ENCODE measurements at regions not wholly inside any gene's neighbourhood (a gene's known extent, or its start where the extent isn't known, plus 50 kb on each side); places are given as distances from the start of the nearest gene placed in this dataset.

- TF ChIP-seq, protein P1, sequence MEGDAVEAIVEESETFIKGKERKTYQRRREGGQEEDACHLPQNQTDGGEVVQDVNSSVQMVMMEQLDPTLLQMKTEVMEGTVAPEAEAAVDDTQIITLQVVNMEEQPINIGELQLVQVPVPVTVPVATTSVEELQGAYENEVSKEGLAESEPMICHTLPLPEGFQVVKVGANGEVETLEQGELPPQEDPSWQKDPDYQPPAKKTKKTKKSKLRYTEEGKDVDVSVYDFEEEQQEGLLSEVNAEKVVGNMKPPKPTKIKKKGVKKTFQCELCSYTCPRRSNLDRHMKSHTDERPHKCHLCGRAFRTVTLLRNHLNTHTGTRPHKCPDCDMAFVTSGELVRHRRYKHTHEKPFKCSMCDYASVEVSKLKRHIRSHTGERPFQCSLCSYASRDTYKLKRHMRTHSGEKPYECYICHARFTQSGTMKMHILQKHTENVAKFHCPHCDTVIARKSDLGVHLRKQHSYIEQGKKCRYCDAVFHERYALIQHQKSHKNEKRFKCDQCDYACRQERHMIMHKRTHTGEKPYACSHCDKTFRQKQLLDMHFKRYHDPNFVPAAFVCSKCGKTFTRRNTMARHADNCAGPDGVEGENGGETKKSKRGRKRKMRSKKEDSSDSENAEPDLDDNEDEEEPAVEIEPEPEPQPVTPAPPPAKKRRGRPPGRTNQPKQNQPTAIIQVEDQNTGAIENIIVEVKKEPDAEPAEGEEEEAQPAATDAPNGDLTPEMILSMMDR (IDR thresholded peaks at IDR 0.05; ENCODE audit: low read length) = no peak
- no peak for TF ChIP-seq EZH2 (IDR thresholded peaks at IDR 0.05; ENCODE audit: borderline replicate concordance, low read length)
Measured at GRCh38 chr11:119794756-119795155, 65.8 kb upstream of the NECTIN1 start.

All from OCI-LY1 (cell line).